GM21737 (cell line): ENCODE measurements at regions not wholly inside any gene's neighbourhood (a gene's known extent, or its start where the extent isn't known, plus 50 kb on each side); places are given as distances from the start of the nearest gene placed in this dataset.

Source experiments
- ATAC-seq: cut with Tn5 transposase; IDR thresholded peaks from one replicate; pipeline ENCODE4 v1.9.1; 2021; ENCODE audit warnings: mild to moderate bottlenecking, moderate library complexity; ENCODE audit not compliant: unreplicated experiment

DNA sequence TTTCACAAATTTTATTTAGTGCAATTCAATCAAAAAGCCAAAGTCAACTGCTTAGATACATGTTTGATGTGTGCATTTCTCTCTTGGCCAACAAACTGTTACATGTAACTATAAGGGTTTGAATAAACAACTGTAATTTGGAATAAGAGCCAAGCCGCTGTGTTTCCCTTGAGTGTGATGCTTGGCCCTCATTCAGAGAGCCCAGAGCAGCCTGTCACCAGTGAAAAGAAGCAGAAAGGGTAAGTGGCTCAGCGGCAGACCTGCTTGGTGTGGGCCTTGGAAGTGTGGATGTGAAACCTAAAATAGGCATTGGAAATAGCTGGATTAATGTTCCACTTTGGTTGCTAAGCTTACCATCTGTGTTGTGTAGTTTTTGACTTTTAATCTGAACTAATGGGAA lies 924.6 kb downstream of the OLFM4 start:
- no peak for ATAC-seq
